ENCODE measurements at regions not wholly inside any gene's neighbourhood (a gene's known extent, or its start where the extent isn't known, plus 50 kb on each side); places are given as distances from the start of the nearest gene placed in this dataset.

DNA sequence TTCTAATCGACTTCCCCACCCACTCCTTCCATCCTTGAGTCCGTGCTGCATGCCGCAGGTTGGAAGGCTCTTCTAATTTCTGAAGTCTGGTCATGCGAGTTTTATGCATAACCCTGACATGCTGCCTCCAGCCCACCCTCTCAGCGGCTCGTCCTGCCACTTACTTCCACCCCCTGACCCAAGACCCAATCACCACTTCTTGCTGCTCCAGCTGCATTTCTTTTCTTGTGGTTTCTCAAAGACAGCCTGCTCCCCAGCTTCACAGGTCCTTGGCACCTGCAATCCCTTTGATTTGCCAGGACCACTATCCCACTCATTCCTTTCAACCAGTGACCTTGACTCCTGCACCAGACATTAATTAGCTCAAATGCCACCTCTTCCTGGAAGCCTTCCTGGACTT, 486.7 kb downstream of the VRK1 start:
- ATAC-seq (ENCODE audit: low read depth) (no peak), DNase-seq (no peak)
- no peak overlapping the region for H3K4me3 Mint-ChIP-seq
- POLR2A ChIA-PET: no interaction called here
- H3K9me3 Mint-ChIP-seq: no peaks in the 10 kb centered on the region
- intact Hi-C loops (cut with micrococcal nuclease): no loop called here
- CTCF ChIA-PET: no interaction called here
- no peak overlapping the region for H3K27ac Mint-ChIP-seq
- TF ChIP-seq, protein P1, sequence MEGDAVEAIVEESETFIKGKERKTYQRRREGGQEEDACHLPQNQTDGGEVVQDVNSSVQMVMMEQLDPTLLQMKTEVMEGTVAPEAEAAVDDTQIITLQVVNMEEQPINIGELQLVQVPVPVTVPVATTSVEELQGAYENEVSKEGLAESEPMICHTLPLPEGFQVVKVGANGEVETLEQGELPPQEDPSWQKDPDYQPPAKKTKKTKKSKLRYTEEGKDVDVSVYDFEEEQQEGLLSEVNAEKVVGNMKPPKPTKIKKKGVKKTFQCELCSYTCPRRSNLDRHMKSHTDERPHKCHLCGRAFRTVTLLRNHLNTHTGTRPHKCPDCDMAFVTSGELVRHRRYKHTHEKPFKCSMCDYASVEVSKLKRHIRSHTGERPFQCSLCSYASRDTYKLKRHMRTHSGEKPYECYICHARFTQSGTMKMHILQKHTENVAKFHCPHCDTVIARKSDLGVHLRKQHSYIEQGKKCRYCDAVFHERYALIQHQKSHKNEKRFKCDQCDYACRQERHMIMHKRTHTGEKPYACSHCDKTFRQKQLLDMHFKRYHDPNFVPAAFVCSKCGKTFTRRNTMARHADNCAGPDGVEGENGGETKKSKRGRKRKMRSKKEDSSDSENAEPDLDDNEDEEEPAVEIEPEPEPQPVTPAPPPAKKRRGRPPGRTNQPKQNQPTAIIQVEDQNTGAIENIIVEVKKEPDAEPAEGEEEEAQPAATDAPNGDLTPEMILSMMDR (IDR thresholded peaks at IDR 0.05): no peak
- H3K36me3 Mint-ChIP-seq (ENCODE audit: low read depth): no peaks in the 10 kb centered on the region
- H3K4me1 Mint-ChIP-seq: no peaks in the 10 kb centered on the region
- peaks cover under 1% of the 10 kb centered on the region for H3K27me3 Mint-ChIP-seq

DNA sequence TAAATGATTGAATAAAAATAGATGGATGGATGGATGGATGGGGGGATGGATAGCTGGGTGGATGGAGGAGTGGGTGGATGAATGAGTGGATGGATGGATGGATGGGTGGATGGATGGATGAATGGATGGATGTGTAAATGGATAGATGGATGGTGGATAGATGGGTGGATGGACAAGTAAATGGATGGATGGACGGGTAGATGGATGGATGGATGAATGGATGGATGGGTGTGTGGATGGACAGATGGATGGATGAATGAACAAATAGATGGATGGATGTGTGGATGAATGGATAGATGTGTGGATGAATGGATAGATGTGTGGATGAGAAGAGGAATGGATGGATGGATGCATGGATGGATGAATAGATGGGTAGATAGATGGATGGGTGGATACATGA, 490.8 kb downstream of the VRK1 start:
- ChIA-PET POLR2A (no interaction called here), CTCF (no interaction called here)
- Mint-ChIP-seq H3K4me3 (no peak overlapping the region), H3K27ac (no peak overlapping the region), H3K27me3 (peaks cover 8% of the 10 kb centered on the region), H3K36me3 (ENCODE audit: low read depth) (no peaks in the 10 kb centered on the region), H3K4me1 (no peaks in the 10 kb centered on the region), H3K9me3 (no peaks in the 10 kb centered on the region)
- TF ChIP-seq, protein P1 (IDR thresholded peaks at IDR 0.05): no peak
- DNase-seq (no peak), ATAC-seq (ENCODE audit: low read depth) (no peak)
- intact Hi-C loops (cut with micrococcal nuclease): no loop called here

DNA sequence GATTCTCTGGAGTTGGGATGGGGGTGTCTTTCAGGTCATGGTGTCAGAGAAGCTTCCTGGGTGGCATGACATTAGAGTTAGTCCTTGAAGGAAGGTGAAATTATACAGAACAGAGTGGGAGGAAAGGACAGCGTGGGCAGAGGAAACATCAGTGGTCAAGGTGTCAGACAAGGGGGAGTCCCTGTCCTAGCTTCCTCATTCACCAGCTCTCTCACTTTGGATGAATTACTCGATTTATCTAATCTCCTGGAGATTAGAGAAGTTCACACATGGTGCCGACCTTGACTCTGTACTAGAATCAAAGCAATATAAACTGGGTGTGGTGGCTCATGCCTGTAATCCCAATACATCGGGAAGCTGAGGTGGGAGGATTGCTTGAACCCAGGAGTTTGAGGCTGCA, 492.9 kb downstream of the VRK1 start:
- H3K27me3 Mint-ChIP-seq: peaks cover 8% of the 10 kb centered on the region
- no peak overlapping the region for H3K27ac Mint-ChIP-seq
- no peaks in the 10 kb centered on the region for H3K9me3 Mint-ChIP-seq
- TF ChIP-seq, protein P1 (IDR thresholded peaks at IDR 0.05): no peak
- no peaks in the 10 kb centered on the region for H3K4me1 Mint-ChIP-seq
- no peaks in the 10 kb centered on the region for H3K36me3 Mint-ChIP-seq (ENCODE audit: low read depth)
- ChIA-PET CTCF (no interaction called here), POLR2A (no interaction called here)
- ATAC-seq (ENCODE audit: low read depth) (no peak), DNase-seq (no peak)
- H3K4me3 Mint-ChIP-seq: no peak overlapping the region
- intact Hi-C loops (cut with micrococcal nuclease): no loop called here

DNA sequence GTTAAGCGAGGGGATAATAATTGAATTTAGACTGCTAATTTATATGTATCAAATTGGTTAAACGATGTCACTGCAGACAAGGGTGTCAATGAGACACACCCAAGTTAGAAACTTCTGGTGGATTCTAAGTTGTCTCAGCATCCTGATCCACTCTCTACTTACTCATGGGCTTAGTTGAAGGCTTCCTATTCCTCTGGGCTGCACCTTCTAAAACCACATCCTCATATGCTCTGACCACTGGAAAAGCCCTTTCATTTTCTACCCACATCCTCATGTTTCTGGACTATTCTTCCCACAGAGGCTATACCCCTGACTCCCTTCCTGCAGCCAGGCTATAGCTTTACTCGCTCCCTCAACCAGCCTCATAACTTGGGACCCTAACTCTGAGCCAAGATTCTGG, 493.8 kb downstream of the VRK1 start:
- H3K9me3 Mint-ChIP-seq: no peaks in the 10 kb centered on the region
- ChIA-PET CTCF (no interaction called here), POLR2A (no interaction called here)
- no peaks in the 10 kb centered on the region for H3K4me1 Mint-ChIP-seq
- TF ChIP-seq, protein P1 (IDR thresholded peaks at IDR 0.05): no peak
- no peak for ATAC-seq (ENCODE audit: low read depth)
- H3K36me3 Mint-ChIP-seq (ENCODE audit: low read depth): no peaks in the 10 kb centered on the region
- no peak overlapping the region for H3K4me3 Mint-ChIP-seq
- peaks cover 8% of the 10 kb centered on the region for H3K27me3 Mint-ChIP-seq
- no peak overlapping the region for H3K27ac Mint-ChIP-seq
- intact Hi-C loops (cut with micrococcal nuclease): no loop called here
- no peak for DNase-seq

DNA sequence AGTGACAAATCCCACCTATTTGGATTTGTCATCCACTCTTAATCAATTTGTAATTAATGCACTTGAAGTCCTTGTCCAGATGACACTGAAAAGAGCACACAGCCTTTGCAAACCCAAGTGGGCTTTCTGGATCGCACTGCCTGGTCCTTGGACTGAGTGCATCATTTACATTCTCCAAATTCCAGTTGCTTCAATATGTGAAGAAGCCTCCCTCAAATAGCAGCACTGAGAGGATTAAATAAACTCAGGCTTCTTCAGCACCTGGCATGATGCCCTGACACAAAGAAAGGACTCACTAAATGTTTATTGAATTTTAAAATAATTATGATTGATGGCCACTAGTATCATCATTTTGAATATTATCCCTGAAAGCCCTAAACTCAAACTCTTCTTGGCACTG, 496.5 kb downstream of the VRK1 start:
- no peaks in the 10 kb centered on the region for H3K9me3 Mint-ChIP-seq
- H3K27ac Mint-ChIP-seq: no peak overlapping the region
- no peak overlapping the region for H3K4me3 Mint-ChIP-seq
- TF ChIP-seq, protein P1 (IDR thresholded peaks at IDR 0.05): no peak
- H3K4me1 Mint-ChIP-seq: no peaks in the 10 kb centered on the region
- no peaks in the 10 kb centered on the region for H3K36me3 Mint-ChIP-seq (ENCODE audit: low read depth)
- ATAC-seq (ENCODE audit: low read depth) (no peak), DNase-seq (no peak)
- ChIA-PET CTCF (no interaction called here), POLR2A (no interaction called here)
- peaks cover 8% of the 10 kb centered on the region for H3K27me3 Mint-ChIP-seq
- intact Hi-C loops (cut with micrococcal nuclease): no loop called here

Measured in activated B cell treated with CpG ODN at 0.5 μM for 24 hours (primary cell).